HepG2 (cell line): ENCODE measurements at regions not wholly inside any gene's neighbourhood (a gene's known extent, or its start where the extent isn't known, plus 50 kb on each side); places are given as distances from the start of the nearest gene placed in this dataset.

Experiments used
- ATAC-seq: fragments of 200-7000 bp; cut with Tn5 transposase; 3 replicates; pipeline ENCODE4 v1.9.1; 2020; ENCODE audit warnings: mild to moderate bottlenecking, moderate library complexity
- BruUV-seq: library from RNA; stranded (reverse); fragments of 400-500 nt; replicated peaks from 2 replicates; lab custom pipeline; 2021; lab: Mats Ljungman, UMichigan
- CTCF ChIA-PET: fragments of 300-600 bp; formaldehyde crosslinking; extraction: SDS; loops from one replicate; lab custom pipeline; 2021; ENCODE audit warnings: low total read pairs, inconsistent platforms, low intra/inter-chr PET ratio; lab: Yijun Ruan, JAX
- POLR2A ChIA-PET: fragments of 350-600 bp; sonication (Branson Sonifier 250); formaldehyde crosslinking; loops from one replicate; lab custom pipeline; 2020; ENCODE audit warnings: antibody characterized with exemption, inconsistent platforms; lab: Yijun Ruan, JAX
- DNase-seq: peaks from one replicate; pipeline ENCODE4 v3.0.0-alpha.2; 2015; ENCODE audit warnings: low spot score
- FAIRE-seq: peaks from 3 replicates; lab custom pipeline; 2011; peaks lifted over from hg19 to GRCh38; lab: Jason Lieb, UNC
- H2AFZ ChIP-seq: one replicate; pipeline ENCODE4 v1.6.1; 2011; ENCODE audit warnings: low read length, inconsistent platforms
- H3K27ac ChIP-seq: fragments of 300-600 bp; 3 replicates; pipeline ENCODE4 v1.8.0; 2011; ENCODE audit warnings: mixed run types, mild to moderate bottlenecking, mixed read lengths, low read length, inconsistent platforms; ENCODE audit not compliant: insufficient read depth; ENCODE audit errors: extremely low read length
- H3K27me3 ChIP-seq, 2 experiments: fragments of 200-600 bp in 1 of 2; 2 replicates in 1 of 2; 3 replicates in 1 of 2; pipeline versions ENCODE4 v1.6.0 to v1.8.0; 2011; ENCODE audit warnings: low read length in 2 of 2, mild to moderate bottlenecking in 2 of 2, moderate library complexity in 2 of 2, inconsistent platforms in 1 of 2; ENCODE audit not compliant: insufficient read depth in 2 of 2, control insufficient read depth in 1 of 2
- H3K36me3 ChIP-seq, 2 experiments: fragments of 200-600 bp in 1 of 2; replicated peaks in 1 of 2; 2 replicates in 1 of 2; 3 replicates in 1 of 2; pipeline versions ENCODE4 v1.5.1 to v1.8.0; 2011; ENCODE audit warnings: low read length in 2 of 2, inconsistent platforms in 1 of 2; ENCODE audit not compliant: insufficient read depth in 2 of 2, control insufficient read depth in 1 of 2
- H3K4me1 ChIP-seq: 2 replicates; pipeline ENCODE4 v1.5.1; 2012; ENCODE audit warnings: low read length, inconsistent platforms; ENCODE audit not compliant: insufficient read depth
- H3K4me2 ChIP-seq: 2 replicates; pipeline ENCODE4 v1.6.0; 2011; ENCODE audit warnings: low read depth, low read length, inconsistent platforms
- H3K4me3 ChIP-seq, 3 experiments: fragments of 200-600 bp in 1 of 3; sonication (generic), shearing (Covaris generic) in 1 of 3; replicated peaks in 1 of 3; 2 replicates each; pipeline ENCODE4 v1.5.1; 2011 to 2016; ENCODE audit warnings: low read length in 3 of 3, inconsistent platforms in 2 of 3, low read depth in 2 of 3, mild to moderate bottlenecking in 2 of 3, control low read depth in 1 of 3, mixed read lengths in 1 of 3; ENCODE audit not compliant: insufficient read depth in 1 of 3
- H3K79me2 ChIP-seq: one replicate; pipeline ENCODE4 v1.6.1; 2011; ENCODE audit warnings: low read length, inconsistent platforms; ENCODE audit not compliant: insufficient read depth
- H3K9ac ChIP-seq: 2 replicates; pipeline ENCODE4 v1.6.0; 2011; ENCODE audit warnings: mild to moderate bottlenecking, low read depth, low read length, inconsistent platforms; ENCODE audit not compliant: insufficient read depth
- H3K9me3 ChIP-seq: 2 replicates; pipeline ENCODE4 v1.5.1; 2012; ENCODE audit warnings: mild to moderate bottlenecking, low read length
- H4K20me1 ChIP-seq: 2 replicates; pipeline ENCODE4 v1.6.0; 2011; ENCODE audit warnings: inconsistent platforms, mild to moderate bottlenecking, low read length, moderate library complexity; ENCODE audit not compliant: insufficient read depth
- ARID3A ChIP-seq: IDR thresholded peaks from 2 replicates; pipeline ENCODE4 v1.6.1; 2012; ENCODE audit warnings: low read depth, low read length, improper control_type of control experiment
- KLF16 ChIP-seq, 2 experiments: sonication (generic) in 1 of 2; formaldehyde crosslinking in 1 of 2; IDR thresholded peaks; 2 replicates each; pipeline versions ENCODE4 v1.6.1 to v1.8.0; 2016 to 2023; ENCODE audit warnings: missing genetic modification reagents in 2 of 2, missing compliant biosample characterization in 1 of 2
- KMT2A ChIP-seq: sonication (generic); formaldehyde crosslinking; IDR thresholded peaks from 2 replicates; pipeline ENCODE4 v1.4.0; 2020; ENCODE audit warnings: missing genetic modification reagents
- MBD4 ChIP-seq: IDR thresholded peaks from 2 replicates; pipeline ENCODE4 v1.6.1; 2012; ENCODE audit warnings: low read length, inconsistent platforms, borderline replicate concordance
- NR2C2 ChIP-seq: sonication (generic); formaldehyde crosslinking; IDR thresholded peaks from 2 replicates; pipeline ENCODE4 v1.4.0; 2020; ENCODE audit warnings: missing genetic modification reagents, mild to moderate bottlenecking, moderate library complexity, borderline replicate concordance
- NR2F1 ChIP-seq, 2 experiments: fragments of 450-650 bp in 1 of 2; formaldehyde crosslinking in 1 of 2; IDR thresholded peaks; 2 replicates each; pipeline versions ENCODE4 v1.5.0 to v1.6.1; 2016 to 2020; ENCODE audit warnings: mild to moderate bottlenecking in 1 of 2, missing compliant biosample characterization in 1 of 2, missing genetic modification reagents in 1 of 2, moderate library complexity in 1 of 2
- POGZ ChIP-seq: sonication (generic); formaldehyde crosslinking; IDR thresholded peaks from 2 replicates; pipeline ENCODE4 v1.4.0; 2020; ENCODE audit warnings: mild to moderate bottlenecking, missing genetic modification reagents
- PRPF4 ChIP-seq: fragments of 200-400 bp; formaldehyde crosslinking; IDR thresholded peaks from 2 replicates; pipeline ENCODE4 v1.6.1; 2016; ENCODE audit warnings: low read length, low read depth; ENCODE audit not compliant: poor library complexity, severe bottlenecking
- RXRB ChIP-seq: IDR thresholded peaks from 2 replicates; pipeline ENCODE4 v1.6.1; 2016; ENCODE audit warnings: borderline replicate concordance, missing genetic modification reagents, missing compliant biosample characterization
- TFE3 ChIP-seq: IDR thresholded peaks from 2 replicates; pipeline ENCODE4 v1.6.1; 2016
- ZNF557 ChIP-seq: sonication (generic); formaldehyde crosslinking; IDR thresholded peaks from 2 replicates; pipeline ENCODE4 v1.4.0; 2020; ENCODE audit warnings: missing genetic modification reagents
- ZNF567 ChIP-seq: sonication (generic); formaldehyde crosslinking; IDR thresholded peaks from 2 replicates; pipeline ENCODE4 v1.8.1; 2023; ENCODE audit warnings: mild to moderate bottlenecking, missing genetic modification reagents, borderline replicate concordance
- ZNF777 ChIP-seq: sonication (generic); formaldehyde crosslinking; IDR thresholded peaks from 2 replicates; pipeline ENCODE4 v1.4.0; 2020; ENCODE audit warnings: missing genetic modification reagents
- ZSCAN5A ChIP-seq: sonication (generic); formaldehyde crosslinking; IDR thresholded peaks from 2 replicates; pipeline ENCODE4 v1.8.0; 2022; ENCODE audit warnings: mild to moderate bottlenecking, missing genetic modification reagents, borderline replicate concordance
- WGBS: methylation state at CpG from one replicate; pipeline ENCODE4 v1.1.6; 2017; ENCODE audit warnings: low lambda C conversion rate; 5-methylcytosine and 5-hydroxymethylcytosine counted together
- in situ Hi-C: cut with HindIII; loops from 2 replicates; pipeline ENCODE4 v1.10.0; 2017; ENCODE audit warnings: low pct_unique_long_range_greater_than_20kb; ENCODE audit not compliant: extremely low pct_ligation_motif_present
- intact Hi-C: fragments of 100-400 bp; cut with micrococcal nuclease; formaldehyde crosslinking; loops from one replicate; pipeline ENCODE4 v1.10.0; 2022; ENCODE audit not compliant: unreplicated experiment
- TF ChIP-seq, protein P1 (sequence below): IDR thresholded peaks from 2 replicates; pipeline ENCODE4 v1.6.1; 2016; ENCODE audit warnings: mild to moderate bottlenecking
- TF ChIP-seq, protein P2 (sequence below): sonication (generic); formaldehyde crosslinking; IDR thresholded peaks from 2 replicates; pipeline ENCODE4 v1.8.0; 2022; ENCODE audit warnings: low read depth, missing genetic modification reagents
- TF ChIP-seq, protein P3 (sequence below): sonication (generic); formaldehyde crosslinking; conservative IDR thresholded peaks from 2 replicates; pipeline ENCODE4 v1.8.1; 2023; ENCODE audit warnings: missing genetic modification reagents

- no peak overlapping the region for H3K4me3 ChIP-seq
- WGBS = 34% methylated on average over 3 of the region's 3 CpGs
- DNase-seq (no peak), FAIRE-seq (no peak), ATAC-seq (no peak)
- no TSS peak for BruUV-seq
- no peaks in the 10 kb centered on the region for H3K27me3 ChIP-seq
- ChIA-PET CTCF (no interaction called here), POLR2A (no interaction called here)
- no peaks in the 10 kb centered on the region for H3K9me3 ChIP-seq
- no peak overlapping the region for H3K27ac ChIP-seq
- H3K79me2 ChIP-seq = no peaks in the 10 kb centered on the region
- no peaks in the 10 kb centered on the region for H3K36me3 ChIP-seq
- no peaks in the 10 kb centered on the region for H4K20me1 ChIP-seq
- in situ Hi-C loops = no loop called here
- no peak overlapping the region for H3K4me2 ChIP-seq
- H3K9ac ChIP-seq = no peak overlapping the region
- no peaks in the 10 kb centered on the region for H3K4me1 ChIP-seq
- no peak overlapping the region for H2AFZ ChIP-seq
- intact Hi-C loops = no loop called here
- TF ChIP-seq KLF16 (CRISPR knock-in tag; IDR thresholded peaks at IDR 0.05) (no peak), ZNF777 (CRISPR knock-in tag) (no peak), POGZ (no peak), ARID3A (no peak), PRPF4 (no peak), ZNF567 (no peak), KMT2A (CRISPR knock-in tag) (no peak), RXRB (CRISPR knock-in tag) (no peak), NR2F1 (CRISPR knock-in tag; IDR thresholded peaks at IDR 0.05) (no peak), TFE3 (no peak), ZNF557 (no peak), NR2C2 (CRISPR knock-in tag) (no peak), ZSCAN5A (CRISPR knock-in tag) (no peak), MBD4 (no peak)
- TF ChIP-seq, protein P1, sequence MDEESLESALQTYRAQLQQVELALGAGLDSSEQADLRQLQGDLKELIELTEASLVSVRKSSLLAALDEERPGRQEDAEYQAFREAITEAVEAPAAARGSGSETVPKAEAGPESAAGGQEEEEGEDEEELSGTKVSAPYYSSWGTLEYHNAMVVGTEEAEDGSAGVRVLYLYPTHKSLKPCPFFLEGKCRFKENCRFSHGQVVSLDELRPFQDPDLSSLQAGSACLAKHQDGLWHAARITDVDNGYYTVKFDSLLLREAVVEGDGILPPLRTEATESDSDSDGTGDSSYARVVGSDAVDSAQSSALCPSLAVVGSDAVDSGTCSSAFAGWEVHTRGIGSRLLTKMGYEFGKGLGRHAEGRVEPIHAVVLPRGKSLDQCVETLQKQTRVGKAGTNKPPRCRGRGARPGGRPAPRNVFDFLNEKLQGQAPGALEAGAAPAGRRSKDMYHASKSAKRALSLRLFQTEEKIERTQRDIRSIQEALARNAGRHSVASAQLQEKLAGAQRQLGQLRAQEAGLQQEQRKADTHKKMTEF (CRISPR knock-in tag) = no peak
- TF ChIP-seq, protein P2, sequence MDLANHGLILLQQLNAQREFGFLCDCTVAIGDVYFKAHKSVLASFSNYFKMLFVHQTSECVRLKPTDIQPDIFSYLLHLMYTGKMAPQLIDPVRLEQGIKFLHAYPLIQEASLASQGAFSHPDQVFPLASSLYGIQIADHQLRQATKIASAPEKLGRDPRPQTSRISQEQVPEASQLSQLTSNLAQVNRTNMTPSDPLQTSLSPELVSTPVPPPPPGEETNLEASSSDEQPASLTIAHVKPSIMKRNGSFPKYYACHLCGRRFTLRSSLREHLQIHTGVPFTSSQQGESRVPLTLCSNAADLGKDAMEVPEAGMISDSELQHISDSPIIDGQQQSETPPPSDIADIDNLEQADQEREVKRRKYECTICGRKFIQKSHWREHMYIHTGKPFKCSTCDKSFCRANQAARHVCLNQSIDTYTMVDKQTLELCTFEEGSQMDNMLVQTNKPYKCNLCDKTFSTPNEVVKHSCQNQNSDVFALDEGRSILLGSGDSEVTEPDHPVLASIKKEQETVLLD (CRISPR knock-in tag) = no peak
- TF ChIP-seq, protein P3, sequence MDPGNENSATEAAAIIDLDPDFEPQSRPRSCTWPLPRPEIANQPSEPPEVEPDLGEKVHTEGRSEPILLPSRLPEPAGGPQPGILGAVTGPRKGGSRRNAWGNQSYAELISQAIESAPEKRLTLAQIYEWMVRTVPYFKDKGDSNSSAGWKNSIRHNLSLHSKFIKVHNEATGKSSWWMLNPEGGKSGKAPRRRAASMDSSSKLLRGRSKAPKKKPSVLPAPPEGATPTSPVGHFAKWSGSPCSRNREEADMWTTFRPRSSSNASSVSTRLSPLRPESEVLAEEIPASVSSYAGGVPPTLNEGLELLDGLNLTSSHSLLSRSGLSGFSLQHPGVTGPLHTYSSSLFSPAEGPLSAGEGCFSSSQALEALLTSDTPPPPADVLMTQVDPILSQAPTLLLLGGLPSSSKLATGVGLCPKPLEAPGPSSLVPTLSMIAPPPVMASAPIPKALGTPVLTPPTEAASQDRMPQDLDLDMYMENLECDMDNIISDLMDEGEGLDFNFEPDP (CRISPR knock-in tag) = no peak
Observed at GRCh38 chr6:126779331-126779730, 339.1 kb upstream of the RSPO3 start.
